ENCODE measurements at regions not wholly inside any gene's neighbourhood (a gene's known extent, or its start where the extent isn't known, plus 50 kb on each side); places are given as distances from the start of the nearest gene placed in this dataset.

DNA sequence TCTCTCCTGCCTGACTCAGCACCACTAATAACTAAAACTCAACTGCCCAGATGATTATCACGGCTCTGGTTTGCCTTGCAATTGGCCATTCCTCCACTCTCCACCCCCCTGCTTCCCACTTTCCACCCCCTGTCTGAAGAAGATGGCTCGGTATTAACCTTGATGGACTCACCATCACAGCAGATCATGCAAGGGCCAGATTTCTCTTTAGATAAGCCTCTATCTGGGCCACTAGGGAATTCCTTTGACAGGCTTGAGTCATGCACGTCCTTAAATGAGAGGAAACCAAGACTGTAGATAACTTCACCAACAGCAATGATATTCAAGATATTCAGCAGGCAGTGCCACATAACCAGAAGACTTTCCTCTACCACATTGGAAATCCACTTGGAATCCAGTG lies 131.1 kb upstream of the NBEA start:
- H3K27me3 Mint-ChIP-seq = no peaks in the 10 kb centered on the region
- DNase-seq (no peak), ATAC-seq (no peak)
- no peaks in the 10 kb centered on the region for H3K4me1 Mint-ChIP-seq
- no peak overlapping the region for H3K27ac Mint-ChIP-seq
- H3K4me3 Mint-ChIP-seq = no peak overlapping the region
- peaks cover 20 to 22% of the 10 kb centered on the region in 2 donors for H3K9me3 Mint-ChIP-seq

DNA sequence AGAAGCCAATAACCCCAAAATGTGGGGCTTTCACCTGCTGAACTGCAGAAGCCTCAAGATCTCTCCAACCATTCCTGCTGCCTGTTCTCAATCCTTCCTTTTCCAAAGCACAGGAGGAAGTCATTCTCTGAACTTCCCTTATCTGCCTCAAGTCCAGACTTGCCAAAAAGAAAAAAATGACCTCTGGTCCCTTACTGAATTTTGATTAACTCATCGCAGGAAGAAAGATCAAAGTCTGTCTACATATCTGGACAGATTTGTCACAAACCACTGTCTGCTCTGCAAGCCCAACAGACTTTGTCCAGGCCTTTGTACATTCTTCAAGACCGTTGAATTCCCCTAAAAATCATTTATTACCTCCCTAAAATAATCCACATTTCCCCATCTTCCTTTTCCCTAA lies 126.5 kb upstream of the NBEA start:
- H3K9me3 Mint-ChIP-seq = peaks cover 22 to 24% of the 10 kb centered on the region in 2 donors
- H3K27me3 Mint-ChIP-seq = no peaks in the 10 kb centered on the region
- ATAC-seq (no peak), DNase-seq (no peak)
- H3K27ac Mint-ChIP-seq = no peak overlapping the region
- H3K4me3 Mint-ChIP-seq = no peak overlapping the region
- no peaks in the 10 kb centered on the region for H3K4me1 Mint-ChIP-seq

DNA sequence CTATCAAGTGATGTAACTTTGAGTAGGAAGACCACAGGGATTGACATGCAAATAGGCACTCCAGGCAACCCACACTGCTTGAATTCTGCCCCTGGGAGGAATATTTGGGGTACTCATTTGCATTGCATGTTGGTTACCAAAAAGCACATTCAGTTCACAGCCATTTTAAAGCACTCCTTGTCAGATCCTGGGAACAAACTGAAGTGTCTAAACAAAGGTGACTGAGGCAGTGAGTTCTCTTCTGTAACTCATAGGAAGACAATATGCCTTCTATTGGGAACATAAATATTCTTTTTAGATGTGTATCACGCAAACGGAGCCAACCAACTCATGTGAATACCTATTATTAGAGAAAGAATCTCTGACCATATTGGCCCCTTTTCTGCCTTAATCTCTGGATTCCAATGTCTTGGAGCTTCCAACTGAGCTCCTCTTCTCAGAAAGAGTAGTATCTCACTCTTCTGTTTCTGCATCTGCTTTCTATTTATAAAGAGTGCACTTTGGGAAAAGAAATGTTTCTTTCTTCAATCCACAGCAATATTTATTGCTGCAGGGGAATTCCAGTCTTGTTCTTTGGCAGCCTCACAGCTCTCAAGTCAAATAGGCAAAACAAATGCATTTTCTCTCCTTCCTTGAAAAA lies 125.7 kb upstream of the NBEA start:
- no peak for DNase-seq
- H3K27ac Mint-ChIP-seq = no peak overlapping the region
- no peaks in the 10 kb centered on the region for H3K4me1 Mint-ChIP-seq
- H3K4me3 Mint-ChIP-seq = no peak overlapping the region
- peaks cover 22% of the 10 kb centered on the region in 2 donors for H3K9me3 Mint-ChIP-seq
- no peaks in the 10 kb centered on the region for H3K27me3 Mint-ChIP-seq
- no peak for ATAC-seq

DNA sequence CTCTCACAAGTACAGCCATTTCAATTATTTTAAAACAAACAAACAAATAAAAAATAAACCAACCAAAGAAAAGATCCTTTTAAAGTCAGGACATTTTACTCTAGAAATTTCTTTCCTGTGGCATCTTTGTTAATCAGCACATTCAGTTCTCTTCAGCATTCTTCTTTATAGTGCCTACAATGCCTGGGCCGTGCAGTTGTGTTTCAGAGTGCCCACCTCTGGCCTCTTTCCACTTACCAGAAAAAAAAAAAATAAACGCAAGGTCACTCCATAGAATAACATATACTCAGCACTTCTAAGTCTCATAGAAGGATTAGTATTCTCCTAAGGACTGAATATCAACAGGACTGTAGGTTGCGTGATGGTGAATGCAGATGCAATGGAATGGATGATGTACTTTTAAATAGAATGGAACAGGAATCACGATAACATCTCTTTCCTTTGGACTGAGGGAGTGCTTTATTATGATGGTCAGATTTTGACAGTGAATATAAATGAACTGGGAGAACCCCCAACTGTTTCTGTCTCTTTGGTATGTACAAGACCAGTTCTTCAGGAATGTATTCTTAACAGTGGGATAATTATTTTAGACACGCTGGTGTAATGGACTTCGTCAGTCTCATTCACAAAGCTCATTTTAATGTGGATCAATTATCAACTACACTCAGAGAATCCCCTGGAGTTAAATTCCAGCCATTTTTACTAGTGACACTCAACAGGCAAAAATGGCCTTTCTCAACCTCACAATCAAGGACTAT lies 125.0 kb upstream of the NBEA start:
- Mint-ChIP-seq H3K9me3 (peaks cover 15% of the 10 kb centered on the region in 2 donors), H3K27ac (no peak overlapping the region), H3K27me3 (no peaks in the 10 kb centered on the region), H3K4me1 (no peaks in the 10 kb centered on the region), H3K4me3 (no peak overlapping the region)
- DNase-seq (no peak), ATAC-seq (no peak)

DNA sequence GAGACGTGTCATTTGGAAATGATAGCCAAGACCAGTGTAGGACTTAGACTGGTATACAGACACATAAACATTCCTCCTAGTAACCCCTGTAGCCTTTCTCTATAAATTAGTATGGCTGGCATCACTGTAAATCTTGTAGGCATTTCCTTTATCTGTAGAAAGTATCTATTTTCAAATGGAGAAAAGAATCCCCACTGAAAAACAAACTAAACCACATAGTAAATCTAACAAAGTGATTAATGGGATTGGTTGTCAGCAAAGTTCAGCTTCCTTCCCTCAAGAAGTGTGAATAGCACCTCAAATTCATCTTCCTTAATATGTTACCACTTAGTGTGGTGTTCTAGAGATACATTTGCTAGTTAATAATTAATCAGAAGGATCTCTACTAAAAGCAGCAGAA lies 119.4 kb upstream of the NBEA start:
- Mint-ChIP-seq H3K27me3 (no peaks in the 10 kb centered on the region), H3K27ac (no peak overlapping the region), H3K4me3 (no peak overlapping the region), H3K9me3 (peaks cover 0 to 12% of the 10 kb centered on the region in 2 donors), H3K4me1 (no peaks in the 10 kb centered on the region)
- ATAC-seq = no peak
- DNase-seq = no peak

DNA sequence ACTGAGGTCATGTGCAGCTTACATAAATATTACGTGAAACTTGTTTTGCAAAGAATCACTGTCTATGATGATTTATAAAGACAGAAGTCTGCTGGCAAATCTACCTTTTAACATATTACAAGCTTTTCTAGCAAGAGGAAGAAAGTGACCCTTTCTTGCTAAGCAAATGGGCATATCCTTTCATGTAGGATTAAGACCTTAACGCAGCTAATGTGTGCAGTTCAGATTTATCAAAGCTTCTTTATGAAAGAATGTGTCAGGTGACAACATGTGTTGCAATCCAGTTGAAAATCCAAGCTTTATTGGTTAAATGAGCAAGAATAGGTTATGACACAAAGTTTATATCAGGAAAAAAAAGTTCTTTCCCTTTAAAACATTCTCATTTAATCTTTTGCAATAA lies 115.6 kb upstream of the NBEA start:
- ATAC-seq (no peak), DNase-seq (no peak)
- H3K4me3 Mint-ChIP-seq = no peak overlapping the region
- H3K9me3 Mint-ChIP-seq = peaks cover 0 to 7% of the 10 kb centered on the region in 2 donors
- H3K27me3 Mint-ChIP-seq = peaks cover 3% of the 10 kb centered on the region
- no peaks in the 10 kb centered on the region for H3K4me1 Mint-ChIP-seq
- no peak overlapping the region for H3K27ac Mint-ChIP-seq

DNA sequence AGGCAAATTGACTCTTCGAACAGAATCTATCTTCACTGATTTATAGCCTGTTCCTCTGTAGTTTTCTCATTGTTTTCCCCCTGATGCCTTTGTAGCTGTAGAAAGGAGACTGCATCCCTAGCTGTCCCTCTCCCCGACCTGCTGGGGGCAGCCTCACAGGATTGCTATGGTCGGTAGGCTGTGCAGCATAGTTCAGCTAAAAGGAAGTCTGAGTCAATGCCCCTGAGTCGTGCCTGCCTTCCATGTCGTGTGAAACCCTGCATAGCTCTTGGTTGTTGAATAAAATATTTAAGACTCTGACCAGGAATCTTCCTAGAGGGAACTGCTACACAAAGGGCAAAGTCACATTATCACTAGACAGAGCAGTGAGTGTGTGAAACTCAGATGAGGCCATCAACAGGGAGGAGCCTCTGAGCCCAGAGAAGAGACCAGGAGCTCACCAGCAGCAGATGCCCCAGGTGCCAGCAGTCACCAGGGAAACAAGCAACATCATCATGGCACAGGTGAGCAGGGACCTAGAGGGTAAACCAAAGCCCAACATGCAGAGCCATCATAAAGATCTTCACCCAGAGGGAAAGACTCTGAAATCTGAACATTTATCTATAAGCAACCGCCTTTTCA lies 108.4 kb upstream of the NBEA start:
- H3K9me3 Mint-ChIP-seq = no peaks in the 10 kb centered on the region
- ATAC-seq = no peak
- no peak for DNase-seq
- no peaks in the 10 kb centered on the region for H3K4me1 Mint-ChIP-seq
- H3K27ac Mint-ChIP-seq = peak overlapping the region in 1 of 2 donors; percentile 50
- no peak overlapping the region for H3K4me3 Mint-ChIP-seq
- H3K27me3 Mint-ChIP-seq = peaks cover 11% of the 10 kb centered on the region

DNA sequence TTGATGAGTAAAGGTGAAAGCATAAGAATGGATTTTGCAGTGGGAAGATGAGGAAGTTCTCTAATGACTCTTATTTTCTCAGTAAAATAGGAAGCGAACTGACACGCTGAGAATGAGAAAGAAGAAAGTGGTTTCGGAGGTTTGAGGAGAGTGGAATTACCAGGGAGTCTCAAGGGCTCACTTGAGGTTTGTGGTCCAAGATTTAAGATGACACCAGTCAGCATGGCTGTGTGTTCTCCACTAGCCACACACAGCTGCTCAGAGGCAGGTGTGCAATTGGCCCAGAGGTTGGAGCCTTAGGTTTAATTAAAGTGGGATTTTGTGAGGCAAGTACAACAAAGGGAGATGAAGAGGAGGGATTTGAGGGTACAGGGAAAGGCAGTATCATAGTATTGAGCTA lies 99.6 kb upstream of the NBEA start:
- DNase-seq (no peak), ATAC-seq (no peak)
- Mint-ChIP-seq H3K9me3 (no peaks in the 10 kb centered on the region), H3K4me3 (no peak overlapping the region), H3K27me3 (peaks cover 18% of the 10 kb centered on the region), H3K4me1 (no peaks in the 10 kb centered on the region), H3K27ac (no peak overlapping the region)

DNA sequence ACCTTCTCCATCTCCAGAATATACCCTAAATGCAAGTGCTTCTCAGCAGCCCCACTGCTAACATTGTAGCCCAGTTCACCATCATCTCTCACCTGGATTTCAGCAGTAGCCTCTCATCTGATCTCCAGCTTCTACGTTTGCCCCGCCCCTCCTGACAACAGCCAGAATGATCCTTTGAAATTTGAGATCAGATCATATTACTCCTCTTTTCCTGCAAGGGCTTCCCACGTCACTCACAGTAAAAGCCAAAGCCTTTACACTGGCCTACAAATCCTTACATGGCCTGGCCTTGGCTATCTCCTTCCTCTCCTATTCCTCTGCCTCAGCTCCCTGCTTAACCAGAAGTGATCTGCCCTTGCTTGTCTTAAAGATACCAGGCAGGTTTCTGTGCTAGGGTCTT lies 94.3 kb upstream of the NBEA start:
- Mint-ChIP-seq H3K27ac (no peak overlapping the region), H3K4me3 (no peak overlapping the region), H3K4me1 (no peaks in the 10 kb centered on the region), H3K27me3 (no peaks in the 10 kb centered on the region), H3K9me3 (no peaks in the 10 kb centered on the region)
- ATAC-seq (no peak), DNase-seq (no peak)

DNA sequence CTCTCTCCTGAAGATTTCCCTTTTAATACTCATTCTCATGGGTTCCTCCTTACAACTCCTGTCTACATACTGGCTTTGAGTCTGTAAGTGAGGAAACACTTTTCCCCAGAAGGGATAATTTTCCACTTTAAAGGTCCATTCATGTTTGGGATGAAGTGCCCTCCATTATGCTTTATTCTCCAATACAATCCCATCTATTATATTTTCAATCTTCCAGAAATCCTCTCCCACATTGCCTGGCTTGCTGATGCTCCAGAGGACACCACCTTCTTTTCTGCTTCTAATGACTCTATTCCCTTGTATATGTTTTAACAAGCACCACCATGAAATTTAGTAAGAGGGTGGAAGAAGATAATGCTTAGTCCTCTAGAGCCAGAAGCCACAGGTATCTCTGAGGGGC lies 92.7 kb upstream of the NBEA start:
- Mint-ChIP-seq H3K4me1 (no peaks in the 10 kb centered on the region), H3K27me3 (no peaks in the 10 kb centered on the region), H3K27ac (no peak overlapping the region), H3K9me3 (no peaks in the 10 kb centered on the region), H3K4me3 (no peak overlapping the region)
- DNase-seq = no peak
- no peak for ATAC-seq

DNA sequence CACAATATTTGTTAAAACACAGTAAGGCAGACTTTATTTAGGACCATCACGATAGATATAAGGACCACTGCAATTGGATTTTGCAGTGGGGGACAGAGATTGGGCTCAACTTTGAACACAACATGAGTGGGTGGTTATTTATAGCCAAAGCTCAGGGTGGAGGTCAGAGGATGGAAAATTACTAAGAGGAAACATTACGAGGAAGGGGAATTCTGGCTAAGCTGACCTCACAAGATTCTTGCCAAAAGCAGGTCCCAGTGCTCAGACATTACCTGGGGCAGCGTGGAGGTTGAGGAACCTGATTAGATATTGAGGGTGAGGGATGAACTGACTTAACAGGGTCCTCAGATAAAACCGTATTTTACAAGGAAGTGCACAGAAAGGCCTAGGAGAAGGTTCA lies 88.9 kb upstream of the NBEA start:
- H3K27ac Mint-ChIP-seq = peak overlapping the region in 1 of 2 donors; percentile 27
- H3K9me3 Mint-ChIP-seq = no peaks in the 10 kb centered on the region

DNA sequence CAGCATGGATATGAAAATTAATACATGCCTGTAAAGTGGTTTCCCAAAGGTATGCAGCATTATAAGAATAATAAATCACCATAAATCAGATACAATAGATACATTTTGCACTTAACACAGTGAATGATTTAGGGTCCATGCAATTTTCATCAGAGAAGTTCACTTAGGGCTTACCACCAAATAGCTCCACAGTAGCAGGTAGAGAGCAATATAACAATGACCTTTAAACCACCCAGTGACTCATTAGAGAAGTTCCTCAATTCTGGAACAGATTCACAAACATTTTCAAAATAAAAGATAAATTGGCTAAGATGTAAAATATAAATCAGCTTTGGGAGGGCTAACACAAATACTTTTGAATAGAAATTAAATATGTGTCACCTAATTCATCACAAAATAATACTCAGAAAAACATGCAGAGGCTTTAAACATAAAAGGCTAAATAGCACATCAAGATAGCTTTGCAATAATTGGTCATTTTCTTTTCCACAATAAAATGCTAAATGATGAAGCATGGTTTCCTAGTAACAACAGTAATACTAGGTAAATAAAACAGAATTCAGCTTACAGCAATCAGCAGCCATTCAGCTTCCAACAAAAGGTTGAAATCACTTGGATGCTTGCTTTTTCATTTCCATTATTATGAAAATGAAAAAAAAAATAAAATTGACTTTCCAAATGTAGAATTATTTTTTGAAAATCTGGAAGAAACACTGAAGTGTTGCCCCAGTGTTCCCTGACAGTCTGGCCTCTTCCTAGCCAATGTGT lies 84.3 kb upstream of the NBEA start:
- H3K9me3 Mint-ChIP-seq = no peaks in the 10 kb centered on the region

More for the DNA sequence above, 88.9 kb upstream of the NBEA start:
- ATAC-seq (no peak), DNase-seq (no peak)
- H3K4me1 Mint-ChIP-seq = no peaks in the 10 kb centered on the region
- H3K4me3 Mint-ChIP-seq = no peak overlapping the region
- H3K27me3 Mint-ChIP-seq = no peaks in the 10 kb centered on the region

DNA sequence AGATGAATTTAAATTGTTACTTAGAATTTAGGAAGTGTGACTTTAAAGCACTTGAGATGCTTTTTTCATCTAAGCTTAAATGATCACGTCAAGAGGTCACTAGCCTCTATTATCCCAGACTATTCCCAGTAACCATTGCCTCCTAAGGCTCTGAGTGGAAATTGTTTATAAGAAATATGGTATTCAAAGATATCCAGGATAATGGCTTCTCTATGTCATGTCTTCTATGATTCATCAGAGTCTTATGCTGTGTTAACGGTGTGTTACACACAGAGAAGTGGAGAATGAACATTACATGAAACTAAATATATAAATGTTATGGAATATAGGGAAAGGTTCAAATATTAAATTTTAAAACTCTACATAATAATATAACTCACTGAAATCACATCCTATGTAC lies 79.8 kb upstream of the NBEA start:
- H3K27ac Mint-ChIP-seq = no peak overlapping the region
- H3K27me3 Mint-ChIP-seq = no peaks in the 10 kb centered on the region
- H3K4me1 Mint-ChIP-seq = no peaks in the 10 kb centered on the region
- ATAC-seq = no peak
- no peaks in the 10 kb centered on the region for H3K9me3 Mint-ChIP-seq
- DNase-seq = no peak
- H3K4me3 Mint-ChIP-seq = no peak overlapping the region

More for the DNA sequence above, 84.3 kb upstream of the NBEA start:
- no peak overlapping the region for H3K4me3 Mint-ChIP-seq
- H3K4me1 Mint-ChIP-seq = no peaks in the 10 kb centered on the region
- DNase-seq (no peak), ATAC-seq (no peak)
- no peak overlapping the region for H3K27ac Mint-ChIP-seq
- H3K27me3 Mint-ChIP-seq = no peaks in the 10 kb centered on the region

DNA sequence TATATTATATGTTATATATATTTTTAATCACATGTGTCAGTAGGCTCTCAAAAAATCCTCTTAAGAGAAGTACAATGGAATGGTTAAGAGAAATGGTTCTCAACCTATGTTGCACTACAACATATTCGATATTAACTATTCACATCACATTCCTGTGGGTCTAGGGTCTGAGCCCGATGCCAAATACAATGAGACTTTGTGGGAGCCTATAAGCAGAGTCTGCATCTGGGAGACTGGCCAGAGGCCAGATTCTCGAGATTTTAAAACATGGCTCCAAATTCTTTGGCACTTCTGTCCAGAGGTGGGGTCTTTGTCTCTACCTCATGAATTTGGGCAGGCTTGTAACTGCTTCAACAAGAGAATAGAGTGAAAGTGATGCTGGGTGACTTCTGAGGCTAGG lies 79.4 kb upstream of the NBEA start:
- Mint-ChIP-seq H3K27me3 (no peaks in the 10 kb centered on the region), H3K4me3 (no peak overlapping the region), H3K9me3 (no peaks in the 10 kb centered on the region), H3K27ac (no peak overlapping the region), H3K4me1 (no peaks in the 10 kb centered on the region)
- DNase-seq (no peak), ATAC-seq (no peak)

DNA sequence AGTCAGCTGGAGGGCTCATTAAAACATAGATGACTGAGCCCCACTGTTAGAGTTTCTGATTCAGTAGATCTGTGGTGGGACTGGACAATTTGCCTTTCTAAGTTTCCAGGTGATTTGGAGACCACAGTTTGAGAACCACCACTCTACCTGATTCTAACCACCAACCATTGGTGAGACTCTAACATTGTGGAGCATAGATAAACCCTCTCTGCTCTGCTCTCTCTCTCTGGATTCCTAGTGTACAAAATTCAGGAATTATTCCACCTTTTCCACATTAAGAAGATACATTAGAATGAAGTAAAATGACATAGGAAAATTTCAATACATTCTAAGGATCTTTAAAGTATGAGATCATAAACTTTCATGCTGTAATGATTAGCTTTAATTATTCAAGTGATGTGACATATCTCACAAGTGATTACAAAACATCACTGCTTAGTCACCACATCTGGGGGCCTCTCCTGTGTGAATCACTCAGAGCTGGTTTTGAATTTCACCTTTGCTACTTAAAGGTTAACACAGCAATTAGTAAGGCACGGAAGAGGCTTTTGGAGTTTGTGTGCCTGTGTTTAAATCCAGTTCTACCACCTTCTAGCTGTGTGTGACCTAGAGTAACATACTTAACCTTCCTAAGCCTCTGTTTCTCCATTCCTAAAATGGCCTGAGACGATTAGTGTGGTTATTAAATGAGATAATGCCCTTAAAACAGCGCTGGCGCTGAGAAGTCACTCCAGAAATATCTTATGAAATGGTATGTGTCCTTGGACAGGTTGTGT lies 78.5 kb upstream of the NBEA start:
- Mint-ChIP-seq H3K4me1 (no peaks in the 10 kb centered on the region), H3K27ac (no peak overlapping the region), H3K9me3 (no peaks in the 10 kb centered on the region), H3K4me3 (no peak overlapping the region), H3K27me3 (no peaks in the 10 kb centered on the region)
- DNase-seq = no peak
- ATAC-seq = no peak

All from stimulated activated naive CD8-positive, alpha-beta T cell treated with anti-CD3 and anti-CD28 coated beads, Interleukin-15, amount 100 ng/mL, for 72 hours (primary cell).